Right lobe of liver (tissue), 6 donors: ENCODE measurements at regions not wholly inside any gene's neighbourhood (a gene's known extent, or its start where the extent isn't known, plus 50 kb on each side); places are given as distances from the start of the nearest gene placed in this dataset.

ENCODE experiments used
- ATAC-seq, 4 donors: fragments of 200-7000 bp; cut with Tn5 transposase; one replicate each; pipeline ENCODE4 v1.9.1; 2020; ENCODE audit warnings: mild to moderate bottlenecking in 4 of 4, moderate library complexity in 4 of 4
- DNase-seq, 3 donors: peaks; one replicate each; pipeline ENCODE4 v3.0.0-alpha.2; 2020
- H3K27ac ChIP-seq, 3 donors: fragments of 200-600 bp; one replicate each; pipeline ENCODE4 v1.8.0; 2022
- H3K27me3 ChIP-seq, 2 donors: fragments of 200-600 bp; one replicate each; pipeline ENCODE4 v1.8.0; 2022
- H3K36me3 ChIP-seq, 4 donors: fragments of 200-600 bp; sonication (generic) in 1 of 4; one replicate each; pipeline versions ENCODE4 v1.5.1 to v1.8.0; 2017 to 2022; ENCODE audit warnings: control low read depth in 1 of 4
- H3K4me1 ChIP-seq, 4 donors: fragments of 200-600 bp; sonication (generic) in 1 of 4; one replicate each; pipeline versions ENCODE4 v1.5.1 to v1.8.0; 2017 to 2022; ENCODE audit warnings: control low read depth in 1 of 4
- H3K4me3 ChIP-seq, 3 donors: fragments of 200-600 bp; one replicate each; pipeline ENCODE4 v1.8.0; 2022
- H3K9me3 ChIP-seq, 4 donors: fragments of 200-600 bp; sonication (generic) in 1 of 4; one replicate each; pipeline versions ENCODE4 v1.5.1 to v1.8.0; 2017 to 2022; ENCODE audit warnings: control low read depth in 1 of 4
- CTCF ChIP-seq, 4 donors: fragments of 200-600 bp in 3 of 4; fragments of 450-650 bp in 1 of 4; IDR thresholded peaks; one replicate each; pipeline versions ENCODE4 v1.5.1 to v1.8.0; 2016 to 2022; ENCODE audit warnings: antibody characterized with exemption in 4 of 4, mild to moderate bottlenecking in 2 of 4
- POLR2A ChIP-seq: fragments of 450-650 bp; IDR thresholded peaks from one replicate; pipeline ENCODE4 v1.6.1; 2017; ENCODE audit warnings: antibody characterized with exemption, mild to moderate bottlenecking
- WGBS: methylation state at CpG from one replicate; pipeline ENCODE4 v1.1.6; 2018; ENCODE audit warnings: low coverage, low lambda C conversion rate; ENCODE audit not compliant: insufficient coverage; ENCODE audit errors: missing lambda C conversion rate; 5-methylcytosine and 5-hydroxymethylcytosine counted together
- intact Hi-C, 2 donors: fragments of 100-400 bp; cut with DNase I; formaldehyde crosslinking; loops; one replicate each; pipeline versions ENCODE4 v1.11.2 to v1.14.1; 2022
- donor health status: DM: no; HTN: yes; CAD: no.
- donor health status: DM: no; HTN: no; CAD: no.
- donor health status: DM: no; HTN: no; CAD: no.
- donor health status: DM: no; HTN: yes; CAD: no.
- donor health status: DM: no; HTN: yes; CAD: no.

DNA sequence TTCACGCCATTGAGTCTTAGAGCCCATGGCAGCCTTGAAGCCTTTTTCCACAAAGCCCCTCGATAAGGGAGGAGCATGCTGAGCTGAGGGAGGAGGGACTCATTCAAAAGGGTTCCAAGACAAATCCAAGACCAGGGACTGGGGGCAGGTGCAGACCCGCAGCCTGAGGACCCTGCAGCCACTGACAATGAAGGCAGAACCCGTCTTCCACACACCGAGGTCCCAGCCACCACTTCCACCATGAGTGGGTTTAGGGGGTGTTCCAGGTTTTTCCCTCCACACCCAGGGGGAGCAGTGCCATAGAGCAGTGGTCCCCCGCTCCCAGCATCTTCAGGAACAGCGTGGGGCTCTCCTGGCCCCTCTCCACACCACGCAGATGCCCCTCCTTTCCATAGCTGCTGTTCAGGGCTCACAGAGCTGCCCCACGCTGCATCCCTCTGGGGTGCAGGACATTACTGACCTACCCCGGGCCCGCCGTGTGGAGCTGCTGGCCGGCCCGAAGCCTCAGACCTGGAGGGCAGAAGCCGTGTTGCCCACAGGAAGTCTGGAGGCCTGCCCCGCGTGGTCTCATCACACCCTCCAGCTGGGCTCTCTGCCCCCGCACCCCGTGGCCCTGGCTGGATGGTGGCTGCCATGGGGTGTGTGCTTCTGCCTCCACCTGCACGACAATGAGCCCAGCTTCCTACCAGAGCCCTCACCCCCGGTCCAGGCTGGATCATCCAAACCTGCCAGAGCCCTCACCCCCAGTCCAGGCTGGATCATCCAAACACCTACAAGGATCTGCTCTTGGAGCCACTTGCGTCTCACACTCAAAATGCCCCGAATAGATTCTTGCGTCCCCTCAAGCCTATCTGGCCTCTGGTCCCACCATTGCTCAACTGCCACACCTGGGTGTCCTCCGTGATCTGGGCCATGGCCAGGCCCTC is 220.0 kb upstream of the TCERG1L start:
- Histone ChIP-seq H3K36me3 (no peaks in the 10 kb centered on the region), H3K4me3 (no peak overlapping the region), H3K9me3 (no peaks in the 10 kb centered on the region), H3K27ac (no peak overlapping the region), H3K27me3 (no peaks in the 10 kb centered on the region), H3K4me1 (no peaks in the 10 kb centered on the region)
- TF ChIP-seq CTCF (IDR thresholded peaks at IDR 0.05) (no peak), POLR2A (no peak)
- WGBS = 69% methylated on average over 8 of the region's 25 CpGs
- DNase-seq (no peak), ATAC-seq (peak in 1 of 4 donors; percentile 18)
- intact Hi-C loops = no loop called here

GRCh38 chr10:131532291-131532690 is 220.8 kb upstream of the TCERG1L start:
- Histone ChIP-seq H3K4me1 (no peaks in the 10 kb centered on the region), H3K27me3 (no peaks in the 10 kb centered on the region), H3K27ac (no peak overlapping the region), H3K9me3 (no peaks in the 10 kb centered on the region), H3K36me3 (no peaks in the 10 kb centered on the region), H3K4me3 (no peak overlapping the region)
- no peak for DNase-seq
- no peak for TF ChIP-seq POLR2A
- TF ChIP-seq CTCF (IDR thresholded peaks at IDR 0.05) = no peak
- WGBS = 75% methylated on average over 5 of the region's 13 CpGs
- ATAC-seq = no peak
- intact Hi-C loops = no loop called here

- H3K4me3 ChIP-seq = no peak overlapping the region
- no peaks in the 10 kb centered on the region for H3K9me3 ChIP-seq
- no peaks in the 10 kb centered on the region for H3K36me3 ChIP-seq
- WGBS = 76% methylated on average over 18 of the region's 24 CpGs
- intact Hi-C loops = no loop called here
- ATAC-seq = no peak
- TF ChIP-seq CTCF (IDR thresholded peaks at IDR 0.05) (no peak), POLR2A (no peak)
- no peaks in the 10 kb centered on the region for H3K27me3 ChIP-seq
- DNase-seq = no peak
- no peak overlapping the region for H3K27ac ChIP-seq
- H3K4me1 ChIP-seq = no peaks in the 10 kb centered on the region
Measured at GRCh38 chr10:131532745-131533341, 221.3 kb upstream of the TCERG1L start.

DNA sequence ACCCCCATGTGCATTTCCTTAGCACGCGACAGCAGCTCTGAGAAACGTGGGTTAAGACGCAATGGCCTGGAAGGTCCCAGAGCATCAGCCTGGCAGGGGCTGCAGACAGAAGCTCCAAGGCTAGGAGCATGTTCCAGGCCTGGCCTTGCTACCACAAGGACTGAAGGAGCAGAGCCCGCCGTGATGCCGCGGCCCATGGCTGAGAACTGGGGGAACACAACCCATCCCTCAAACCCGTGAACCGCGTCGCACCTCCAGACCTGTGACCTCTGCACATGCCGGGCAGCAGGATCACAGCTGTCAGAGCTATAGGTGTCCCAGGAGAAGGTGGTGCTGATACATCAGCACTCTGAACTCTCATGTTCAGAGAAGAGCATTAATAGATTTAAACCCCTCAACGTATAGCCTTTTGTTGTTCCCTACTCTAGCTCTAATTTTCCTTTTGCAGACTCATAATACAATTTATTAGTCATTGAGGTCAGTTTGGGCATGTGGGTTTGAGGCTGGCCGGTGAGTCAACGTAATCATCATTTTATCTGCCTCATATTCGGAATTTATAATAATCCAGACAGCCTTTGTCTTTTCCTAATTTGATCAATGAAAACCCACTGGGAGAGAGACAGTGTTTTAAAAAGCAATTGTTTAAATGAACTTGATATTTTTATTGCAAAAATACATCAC is 222.5 kb upstream of the TCERG1L start:
- intact Hi-C loops = no loop called here

More for the DNA sequence above, 222.5 kb upstream of the TCERG1L start:
- no peak overlapping the region for H3K4me3 ChIP-seq
- no peaks in the 10 kb centered on the region for H3K4me1 ChIP-seq
- H3K36me3 ChIP-seq = no peaks in the 10 kb centered on the region
- no peak for ATAC-seq
- no peak for DNase-seq
- no peaks in the 10 kb centered on the region for H3K9me3 ChIP-seq
- H3K27ac ChIP-seq = no peak overlapping the region
- no peaks in the 10 kb centered on the region for H3K27me3 ChIP-seq
- WGBS = 66% methylated on average over 4 of the region's 17 CpGs
- no peak for TF ChIP-seq POLR2A
- TF ChIP-seq CTCF (IDR thresholded peaks at IDR 0.05) = no peak
